Fibroblast of lung (primary cell): ENCODE measurements at regions not wholly inside any gene's neighbourhood (a gene's known extent, or its start where the extent isn't known, plus 50 kb on each side); places are given as distances from the start of the nearest gene placed in this dataset.

Experiments
- DNase-seq, 2 donors: peaks; one replicate each; pipeline versions ENCODE4 v3.0.0 to v3.0.0-alpha.2; 2010; ENCODE audit warnings: low read depth in 2 of 2
- H2AFZ ChIP-seq: 2 replicates; pipeline ENCODE4 v1.5.1; 2012; ENCODE audit warnings: low read length, control low read depth, inconsistent platforms
- H3K27ac ChIP-seq: 2 replicates; pipeline ENCODE4 v1.5.1; 2011; ENCODE audit warnings: low read length, control low read depth; ENCODE audit not compliant: insufficient read depth
- H3K27me3 ChIP-seq: 2 replicates; pipeline ENCODE4 v1.5.1; 2011; ENCODE audit warnings: mild to moderate bottlenecking, low read length; ENCODE audit not compliant: control insufficient read depth, insufficient read depth
- H3K36me3 ChIP-seq: 2 replicates; pipeline ENCODE4 v1.5.1; 2011; ENCODE audit warnings: low read length; ENCODE audit not compliant: control insufficient read depth, insufficient read depth
- H3K4me1 ChIP-seq: 2 replicates; pipeline ENCODE4 v1.5.1; 2011; ENCODE audit warnings: low read length; ENCODE audit not compliant: control insufficient read depth, insufficient read depth; ENCODE audit errors: extremely low read depth
- H3K4me2 ChIP-seq: 2 replicates; pipeline ENCODE4 v1.5.1; 2011; ENCODE audit warnings: low read length, control low read depth; ENCODE audit not compliant: insufficient read depth; ENCODE audit errors: extremely low read depth
- H3K4me3 ChIP-seq, 4 experiments: fragments of 200-600 bp in 1 of 4; sonication (generic) in 1 of 4; replicated peaks in 1 of 4; 2 replicates each; pipeline ENCODE4 v1.5.1; 2011 to 2016; ENCODE audit warnings: low read length in 4 of 4, low read depth in 3 of 4, mild to moderate bottlenecking in 3 of 4, control low read depth in 2 of 4, inconsistent platforms in 1 of 4, mixed read lengths in 1 of 4; ENCODE audit not compliant: insufficient read depth in 1 of 4; ENCODE audit errors: control extremely low read depth in 1 of 4
- H3K79me2 ChIP-seq: 2 replicates; pipeline ENCODE4 v1.5.1; 2012; ENCODE audit warnings: mild to moderate bottlenecking, low read length, inconsistent platforms; ENCODE audit not compliant: control insufficient read depth, insufficient read depth
- H3K9ac ChIP-seq: 2 replicates; pipeline ENCODE4 v1.5.1; 2011; ENCODE audit warnings: mild to moderate bottlenecking, low read length, control low read depth; ENCODE audit not compliant: insufficient read depth
- H3K9me3 ChIP-seq: 2 replicates; pipeline ENCODE4 v1.5.1; 2012; ENCODE audit warnings: low read depth, low read length; ENCODE audit not compliant: control insufficient read depth, insufficient read depth
- H4K20me1 ChIP-seq: 2 replicates; pipeline ENCODE4 v1.5.1; 2011; ENCODE audit warnings: low read length; ENCODE audit not compliant: control insufficient read depth, insufficient read depth; ENCODE audit errors: extremely low read depth
- EZH2 ChIP-seq: IDR thresholded peaks from 2 replicates; pipeline ENCODE4 v1.5.1; 2012; ENCODE audit warnings: low read length, control low read depth, mild to moderate bottlenecking; ENCODE audit errors: missing control alignments
- TF ChIP-seq, protein P1 (sequence below), 2 donors: IDR thresholded peaks in 1 of 2; conservative IDR thresholded peaks in 1 of 2; 1 replicate in 1 of 2; 2 replicates in 1 of 2; pipeline ENCODE4 v1.5.1; 2011 to 2012; ENCODE audit warnings: low read length in 2 of 2, control low read depth in 1 of 2, inconsistent platforms in 1 of 2, low read depth in 1 of 2, mild to moderate bottlenecking in 1 of 2

DNA sequence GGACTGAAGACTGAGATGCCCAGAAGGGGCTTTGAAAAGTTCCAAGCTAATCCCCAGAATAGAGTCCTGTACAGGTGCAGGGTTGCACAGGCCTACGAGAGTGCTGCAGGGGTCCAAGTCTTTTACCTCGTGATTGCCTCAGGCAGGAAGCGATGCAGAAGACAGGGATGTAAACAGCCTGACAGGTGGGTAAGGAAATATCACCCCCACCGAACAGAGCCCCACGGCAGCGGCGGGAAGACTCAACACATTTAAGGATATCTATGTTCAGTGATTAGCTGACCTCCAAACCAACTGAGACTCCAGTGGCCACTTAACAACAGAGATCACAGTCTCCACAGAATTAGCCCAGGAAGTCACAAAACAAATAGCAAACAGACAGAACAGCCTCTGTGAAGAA is 73.9 kb upstream of the VIPR2 start:
- DNase-seq = no peak
- no peaks in the 10 kb centered on the region for H3K36me3 ChIP-seq
- H3K27ac ChIP-seq = no peak overlapping the region
- no peak overlapping the region for H3K4me3 ChIP-seq
- no peaks in the 10 kb centered on the region for H3K79me2 ChIP-seq
- H2AFZ ChIP-seq = no peak overlapping the region
- no peak overlapping the region for H3K4me2 ChIP-seq
- H3K27me3 ChIP-seq = no peaks in the 10 kb centered on the region
- TF ChIP-seq, protein P1, sequence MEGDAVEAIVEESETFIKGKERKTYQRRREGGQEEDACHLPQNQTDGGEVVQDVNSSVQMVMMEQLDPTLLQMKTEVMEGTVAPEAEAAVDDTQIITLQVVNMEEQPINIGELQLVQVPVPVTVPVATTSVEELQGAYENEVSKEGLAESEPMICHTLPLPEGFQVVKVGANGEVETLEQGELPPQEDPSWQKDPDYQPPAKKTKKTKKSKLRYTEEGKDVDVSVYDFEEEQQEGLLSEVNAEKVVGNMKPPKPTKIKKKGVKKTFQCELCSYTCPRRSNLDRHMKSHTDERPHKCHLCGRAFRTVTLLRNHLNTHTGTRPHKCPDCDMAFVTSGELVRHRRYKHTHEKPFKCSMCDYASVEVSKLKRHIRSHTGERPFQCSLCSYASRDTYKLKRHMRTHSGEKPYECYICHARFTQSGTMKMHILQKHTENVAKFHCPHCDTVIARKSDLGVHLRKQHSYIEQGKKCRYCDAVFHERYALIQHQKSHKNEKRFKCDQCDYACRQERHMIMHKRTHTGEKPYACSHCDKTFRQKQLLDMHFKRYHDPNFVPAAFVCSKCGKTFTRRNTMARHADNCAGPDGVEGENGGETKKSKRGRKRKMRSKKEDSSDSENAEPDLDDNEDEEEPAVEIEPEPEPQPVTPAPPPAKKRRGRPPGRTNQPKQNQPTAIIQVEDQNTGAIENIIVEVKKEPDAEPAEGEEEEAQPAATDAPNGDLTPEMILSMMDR (conservative IDR thresholded peaks at IDR 0.05 in 1 of 2, IDR thresholded peaks at IDR 0.05 in 1 of 2; ENCODE audit: low read depth in 1 of 2, low read length in 2 of 2) = no peak
- no peak for TF ChIP-seq EZH2
- no peak overlapping the region for H3K9ac ChIP-seq
- no peaks in the 10 kb centered on the region for H4K20me1 ChIP-seq
- no peaks in the 10 kb centered on the region for H3K4me1 ChIP-seq
- H3K9me3 ChIP-seq = no peaks in the 10 kb centered on the region

DNA sequence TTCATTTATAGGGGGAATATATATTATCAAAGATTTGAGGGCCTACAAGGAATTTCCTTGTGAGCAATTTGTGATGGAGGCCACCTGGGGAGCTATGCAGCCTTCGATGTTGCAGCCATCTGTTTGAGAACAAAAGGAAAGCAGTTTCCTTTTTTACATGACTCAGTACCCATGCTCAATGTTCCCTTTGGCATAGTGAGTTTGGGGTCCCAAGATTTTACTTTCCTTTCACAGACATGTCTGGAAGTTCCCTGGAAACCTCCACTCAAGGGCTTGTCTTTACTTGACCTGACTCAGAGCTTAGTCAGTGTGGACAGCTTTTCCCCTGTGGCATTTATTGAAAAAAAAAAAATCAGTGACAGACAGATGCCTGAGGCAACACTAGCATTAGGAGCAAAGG is 73.5 kb upstream of the VIPR2 start:
- no peaks in the 10 kb centered on the region for H3K9me3 ChIP-seq
- no peaks in the 10 kb centered on the region for H4K20me1 ChIP-seq
- H2AFZ ChIP-seq = no peak overlapping the region
- no peak overlapping the region for H3K4me2 ChIP-seq
- DNase-seq = no peak
- H3K4me1 ChIP-seq = no peaks in the 10 kb centered on the region
- no peak overlapping the region for H3K9ac ChIP-seq
- H3K36me3 ChIP-seq = no peaks in the 10 kb centered on the region
- no peaks in the 10 kb centered on the region for H3K79me2 ChIP-seq
- no peak overlapping the region for H3K4me3 ChIP-seq
- TF ChIP-seq, protein P1 (conservative IDR thresholded peaks at IDR 0.05 in 1 of 2, IDR thresholded peaks at IDR 0.05 in 1 of 2; ENCODE audit: low read depth in 1 of 2, low read length in 2 of 2) = no peak
- no peak for TF ChIP-seq EZH2
- no peaks in the 10 kb centered on the region for H3K27me3 ChIP-seq
- no peak overlapping the region for H3K27ac ChIP-seq

DNA sequence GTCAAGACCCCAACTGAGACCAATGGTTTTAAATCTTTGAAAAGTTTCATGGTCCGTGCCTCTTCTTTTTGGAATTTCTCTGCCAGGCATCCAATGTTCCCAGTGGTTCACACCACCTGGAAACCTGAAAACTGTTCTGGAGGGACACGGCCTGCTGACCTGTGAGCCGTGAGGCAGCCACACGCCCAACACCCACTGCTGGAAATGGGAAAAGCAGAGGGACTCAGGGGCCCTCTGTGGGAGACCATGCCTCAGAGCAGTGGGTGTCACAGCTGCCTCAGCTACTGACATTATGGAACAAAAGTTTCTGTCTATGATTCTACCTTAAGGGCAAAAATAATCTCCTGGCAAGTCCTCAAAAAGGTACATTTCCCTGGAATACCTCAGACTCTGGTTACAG is 70.4 kb upstream of the VIPR2 start:
- Histone ChIP-seq H2AFZ (no peak overlapping the region), H3K4me2 (no peak overlapping the region), H3K27ac (no peak overlapping the region), H3K27me3 (no peaks in the 10 kb centered on the region), H3K4me3 (no peak overlapping the region), H3K36me3 (no peaks in the 10 kb centered on the region), H3K9me3 (no peaks in the 10 kb centered on the region), H3K79me2 (no peaks in the 10 kb centered on the region), H3K4me1 (no peaks in the 10 kb centered on the region), H4K20me1 (no peaks in the 10 kb centered on the region), H3K9ac (no peak overlapping the region)
- DNase-seq = no peak
- TF ChIP-seq EZH2 = no peak
- TF ChIP-seq, protein P1 (conservative IDR thresholded peaks at IDR 0.05 in 1 of 2, IDR thresholded peaks at IDR 0.05 in 1 of 2; ENCODE audit: low read depth in 1 of 2, low read length in 2 of 2) = no peak
